ENCODE measurements at regions not wholly inside any gene's neighbourhood (a gene's known extent, or its start where the extent isn't known, plus 50 kb on each side); places are given as distances from the start of the nearest gene placed in this dataset.

DNA sequence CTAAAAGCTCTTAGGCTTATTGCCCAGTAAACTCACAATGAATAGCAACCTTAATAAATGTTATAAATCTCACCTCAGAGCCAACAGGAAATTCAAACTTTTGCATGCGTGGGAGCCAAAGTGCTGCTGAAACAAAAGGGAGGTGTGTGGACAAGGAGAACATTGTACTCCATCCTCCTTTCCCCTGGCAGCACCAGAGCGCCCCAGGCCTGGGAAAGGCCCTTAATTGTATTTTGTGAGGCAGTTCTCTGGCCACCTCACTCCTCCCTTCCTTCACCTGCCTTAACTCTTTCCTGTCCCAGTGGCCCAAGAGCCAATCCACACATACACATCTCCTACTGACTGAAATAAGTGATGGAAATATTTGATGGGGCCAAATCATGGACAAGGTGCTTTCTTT lies 648.5 kb downstream of the LMO4 start:
- TF ChIP-seq, protein P1, sequence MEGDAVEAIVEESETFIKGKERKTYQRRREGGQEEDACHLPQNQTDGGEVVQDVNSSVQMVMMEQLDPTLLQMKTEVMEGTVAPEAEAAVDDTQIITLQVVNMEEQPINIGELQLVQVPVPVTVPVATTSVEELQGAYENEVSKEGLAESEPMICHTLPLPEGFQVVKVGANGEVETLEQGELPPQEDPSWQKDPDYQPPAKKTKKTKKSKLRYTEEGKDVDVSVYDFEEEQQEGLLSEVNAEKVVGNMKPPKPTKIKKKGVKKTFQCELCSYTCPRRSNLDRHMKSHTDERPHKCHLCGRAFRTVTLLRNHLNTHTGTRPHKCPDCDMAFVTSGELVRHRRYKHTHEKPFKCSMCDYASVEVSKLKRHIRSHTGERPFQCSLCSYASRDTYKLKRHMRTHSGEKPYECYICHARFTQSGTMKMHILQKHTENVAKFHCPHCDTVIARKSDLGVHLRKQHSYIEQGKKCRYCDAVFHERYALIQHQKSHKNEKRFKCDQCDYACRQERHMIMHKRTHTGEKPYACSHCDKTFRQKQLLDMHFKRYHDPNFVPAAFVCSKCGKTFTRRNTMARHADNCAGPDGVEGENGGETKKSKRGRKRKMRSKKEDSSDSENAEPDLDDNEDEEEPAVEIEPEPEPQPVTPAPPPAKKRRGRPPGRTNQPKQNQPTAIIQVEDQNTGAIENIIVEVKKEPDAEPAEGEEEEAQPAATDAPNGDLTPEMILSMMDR (IDR thresholded peaks at IDR 0.05 in 4 of 5, conservative IDR thresholded peaks at IDR 0.05 in 1 of 5): no peak
- TF ChIP-seq POLR2A (IDR thresholded peaks at IDR 0.05): no peak

All from gastrocnemius medialis (tissue), 4 donors.